DOHH2 (cell line): ENCODE measurements at regions not wholly inside any gene's neighbourhood (a gene's known extent, or its start where the extent isn't known, plus 50 kb on each side); places are given as distances from the start of the nearest gene placed in this dataset.

Experiments
- EZH2phosphoT487 ChIP-seq: fragments of 200-600 bp; sonication (generic); IDR thresholded peaks from 2 replicates; pipeline ENCODE4 v1.6.1; 2017; ENCODE audit warnings: borderline replicate concordance, mild to moderate bottlenecking, antibody characterized with exemption, low read length, moderate library complexity, mixed read lengths
- TF ChIP-seq, protein P1 (sequence below): fragments of 200-600 bp; sonication (generic); IDR thresholded peaks from one replicate; pipeline ENCODE4 v1.5.1; 2014; ENCODE audit warnings: antibody characterized with exemption, mild to moderate bottlenecking, low read depth, low read length; ENCODE audit not compliant: poor library complexity, severe bottlenecking

DNA sequence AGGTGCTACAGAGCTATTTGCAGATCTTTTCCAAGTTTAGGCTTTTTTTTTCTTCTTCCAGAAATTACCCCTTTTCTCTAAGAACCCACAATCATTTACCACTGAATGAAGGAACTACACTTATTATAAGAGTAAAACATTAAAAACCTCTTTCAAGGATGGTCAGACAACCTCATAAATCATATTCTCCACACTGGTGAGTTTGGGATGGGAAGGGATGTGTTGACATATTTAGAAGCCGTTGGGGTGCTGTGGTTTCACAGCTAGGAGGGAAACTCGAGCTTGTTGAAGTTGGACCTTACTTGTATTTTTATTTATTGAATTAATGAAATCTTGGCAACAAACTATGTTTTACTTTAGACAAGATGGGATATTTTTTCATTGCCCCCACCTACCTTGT is 289.4 kb upstream of the MEIS1 start:
- TF ChIP-seq, protein P1, sequence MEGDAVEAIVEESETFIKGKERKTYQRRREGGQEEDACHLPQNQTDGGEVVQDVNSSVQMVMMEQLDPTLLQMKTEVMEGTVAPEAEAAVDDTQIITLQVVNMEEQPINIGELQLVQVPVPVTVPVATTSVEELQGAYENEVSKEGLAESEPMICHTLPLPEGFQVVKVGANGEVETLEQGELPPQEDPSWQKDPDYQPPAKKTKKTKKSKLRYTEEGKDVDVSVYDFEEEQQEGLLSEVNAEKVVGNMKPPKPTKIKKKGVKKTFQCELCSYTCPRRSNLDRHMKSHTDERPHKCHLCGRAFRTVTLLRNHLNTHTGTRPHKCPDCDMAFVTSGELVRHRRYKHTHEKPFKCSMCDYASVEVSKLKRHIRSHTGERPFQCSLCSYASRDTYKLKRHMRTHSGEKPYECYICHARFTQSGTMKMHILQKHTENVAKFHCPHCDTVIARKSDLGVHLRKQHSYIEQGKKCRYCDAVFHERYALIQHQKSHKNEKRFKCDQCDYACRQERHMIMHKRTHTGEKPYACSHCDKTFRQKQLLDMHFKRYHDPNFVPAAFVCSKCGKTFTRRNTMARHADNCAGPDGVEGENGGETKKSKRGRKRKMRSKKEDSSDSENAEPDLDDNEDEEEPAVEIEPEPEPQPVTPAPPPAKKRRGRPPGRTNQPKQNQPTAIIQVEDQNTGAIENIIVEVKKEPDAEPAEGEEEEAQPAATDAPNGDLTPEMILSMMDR: no peak
- no peak for TF ChIP-seq EZH2phosphoT487
